ENCODE measurements at regions not wholly inside any gene's neighbourhood (a gene's known extent, or its start where the extent isn't known, plus 50 kb on each side); places are given as distances from the start of the nearest gene placed in this dataset.

DNA sequence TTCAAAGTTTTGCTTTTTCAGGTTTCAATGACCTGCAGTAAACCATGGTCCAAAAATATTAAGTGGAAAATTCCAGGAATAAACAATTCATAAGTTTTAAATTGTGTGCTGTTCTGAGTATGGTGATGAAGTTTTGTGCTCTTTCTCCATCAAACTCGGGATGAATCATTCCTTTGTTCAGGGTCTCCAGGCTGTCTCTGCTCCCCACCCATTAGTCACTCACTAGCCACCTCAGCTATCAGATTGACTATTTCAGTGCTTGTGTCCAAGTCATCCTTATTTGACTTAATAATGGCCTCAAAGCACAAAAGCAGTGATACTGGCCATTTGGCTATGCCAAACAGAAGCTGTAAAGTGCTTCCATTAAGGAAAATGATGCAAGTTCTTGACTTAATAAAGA is 1140.4 kb downstream of the EFNB2 start:
- H3K9me2 ChIP-seq (ENCODE audit: insufficient read depth): peaks cover 8% of the 10 kb centered on the region; the same call in 1 of the 2 replicates

More for the DNA sequence above, 1140.4 kb downstream of the EFNB2 start:
- no peak overlapping the region for H3K4me2 ChIP-seq
- H3K79me2 ChIP-seq (replicated peaks; ENCODE audit: insufficient read depth): no peaks in the 10 kb centered on the region
- Mint-ChIP-seq H3K4me3 (no peak overlapping the region), H3K9me3 (peaks cover 3% of the 10 kb centered on the region; the same call in 2 of the 3 replicates), H3K4me1 (no peaks in the 10 kb centered on the region), H3K27me3 (ENCODE audit: insufficient read depth, low read depth, poor library complexity) (no peaks in the 10 kb centered on the region), H3K36me3 (ENCODE audit: low read depth) (no peaks in the 10 kb centered on the region), H3K27ac (no peak overlapping the region)
- ATAC-seq: no peak
- no peaks in the 10 kb centered on the region for H3K4me1 ChIP-seq (ENCODE audit: insufficient read depth)
- H2AFZ ChIP-seq: no peak overlapping the region
- H4K20me1 ChIP-seq (replicated peaks; ENCODE audit: insufficient read depth): no peaks in the 10 kb centered on the region
- no peaks in the 10 kb centered on the region for H3K27me3 ChIP-seq (ENCODE audit: insufficient read depth)
- DNase-seq (ENCODE audit: low spot score): no peak
- H3K27ac ChIP-seq (ENCODE audit: low read depth): no peak overlapping the region
- H3K4me3 ChIP-seq: no peak overlapping the region
- no peaks in the 10 kb centered on the region for H3K36me3 ChIP-seq (ENCODE audit: insufficient read depth)
- H3F3A ChIP-seq (replicated peaks; ENCODE audit: low read depth): no peaks in the 10 kb centered on the region
- TF ChIP-seq ZNF114 (CRISPR knock-in tag; IDR thresholded peaks at IDR 0.05) (no peak), STAT1 (IDR thresholded peaks at IDR 0.05; ENCODE audit: unreplicated experiment) (no peak), JUNB (IDR thresholded peaks at IDR 0.05; ENCODE audit: unreplicated experiment) (no peak), REST (IDR thresholded peaks at IDR 0.05; ENCODE audit: unreplicated experiment) (no peak), EZH2 (IDR thresholded peaks at IDR 0.05; ENCODE audit: low read depth, unreplicated experiment) (no peak), ZNF462 (CRISPR knock-in tag; IDR thresholded peaks at IDR 0.05) (no peak), ZNF331 (CRISPR knock-in tag; IDR thresholded peaks at IDR 0.05; ENCODE audit: low read depth) (no peak), CREB1 (CRISPR knock-in tag; IDR thresholded peaks at IDR 0.05; ENCODE audit: low read depth) (no peak), POLR2AphosphoS5 (IDR thresholded peaks at IDR 0.05; ENCODE audit: low read depth) (no peak), NANOG (IDR thresholded peaks at IDR 0.05; ENCODE audit: borderline replicate concordance) (no peak), ETS1 (IDR thresholded peaks at IDR 0.05) (no peak)
- TF ChIP-seq, protein P1, sequence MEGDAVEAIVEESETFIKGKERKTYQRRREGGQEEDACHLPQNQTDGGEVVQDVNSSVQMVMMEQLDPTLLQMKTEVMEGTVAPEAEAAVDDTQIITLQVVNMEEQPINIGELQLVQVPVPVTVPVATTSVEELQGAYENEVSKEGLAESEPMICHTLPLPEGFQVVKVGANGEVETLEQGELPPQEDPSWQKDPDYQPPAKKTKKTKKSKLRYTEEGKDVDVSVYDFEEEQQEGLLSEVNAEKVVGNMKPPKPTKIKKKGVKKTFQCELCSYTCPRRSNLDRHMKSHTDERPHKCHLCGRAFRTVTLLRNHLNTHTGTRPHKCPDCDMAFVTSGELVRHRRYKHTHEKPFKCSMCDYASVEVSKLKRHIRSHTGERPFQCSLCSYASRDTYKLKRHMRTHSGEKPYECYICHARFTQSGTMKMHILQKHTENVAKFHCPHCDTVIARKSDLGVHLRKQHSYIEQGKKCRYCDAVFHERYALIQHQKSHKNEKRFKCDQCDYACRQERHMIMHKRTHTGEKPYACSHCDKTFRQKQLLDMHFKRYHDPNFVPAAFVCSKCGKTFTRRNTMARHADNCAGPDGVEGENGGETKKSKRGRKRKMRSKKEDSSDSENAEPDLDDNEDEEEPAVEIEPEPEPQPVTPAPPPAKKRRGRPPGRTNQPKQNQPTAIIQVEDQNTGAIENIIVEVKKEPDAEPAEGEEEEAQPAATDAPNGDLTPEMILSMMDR (conservative IDR thresholded peaks at IDR 0.05; ENCODE audit: low read depth in 2 of 2): no peak

All from GM23338 (cell line).